K562 (cell line): ENCODE measurements at regions not wholly inside any gene's neighbourhood (a gene's known extent, or its start where the extent isn't known, plus 50 kb on each side); places are given as distances from the start of the nearest gene placed in this dataset.
"Not testable (repeated sequence)": the region's sequence is repeated elsewhere in the genome, so short reads cannot be mapped to it uniquely, and the experiment has no call there.

Experiments used
- CBFB ChIP-seq: sonication (generic); formaldehyde crosslinking; IDR thresholded peaks from 2 replicates; pipeline ENCODE4 v1.4.0; 2020; ENCODE audit warnings: mild to moderate bottlenecking, missing genetic modification reagents
- CREB1 ChIP-seq, 2 experiments: sonication (generic) in 1 of 2; formaldehyde crosslinking in 1 of 2; IDR thresholded peaks; 2 replicates each; pipeline versions ENCODE4 v1.6.1 to v1.8.0; 2012 to 2022; ENCODE audit warnings: inconsistent platforms in 1 of 2, mild to moderate bottlenecking in 1 of 2, missing genetic modification reagents in 1 of 2, moderate library complexity in 1 of 2
- KDM1A ChIP-seq, 2 experiments: fragments of 450-650 bp; IDR thresholded peaks; 2 replicates each; pipeline ENCODE4 v1.6.1; 2016; ENCODE audit warnings: mild to moderate bottlenecking in 2 of 2
- KDM5B ChIP-seq: fragments of 200-600 bp; sonication (generic); IDR thresholded peaks from 2 replicates; pipeline ENCODE4 v1.6.1; 2012; ENCODE audit warnings: low read depth, mild to moderate bottlenecking, moderate library complexity, low read length, control low read depth, inconsistent platforms; ENCODE audit not compliant: insufficient replicate concordance
- NCOA1 ChIP-seq: fragments of 450-650 bp; IDR thresholded peaks from 2 replicates; pipeline ENCODE4 v1.6.1; 2016; ENCODE audit warnings: low read depth
- SP2 ChIP-seq: IDR thresholded peaks from 2 replicates; pipeline ENCODE4 v1.6.1; 2011; ENCODE audit warnings: mild to moderate bottlenecking, low read depth, low read length, moderate library complexity; ENCODE audit not compliant: poor library complexity, severe bottlenecking; ENCODE audit errors: extremely low read depth
- TEAD2 ChIP-seq: fragments of 450-650 bp; IDR thresholded peaks from 2 replicates; pipeline ENCODE4 v1.6.1; 2016; ENCODE audit warnings: missing genetic modification characterization, control low read depth, missing compliant biosample characterization
- ZNF354B ChIP-seq: fragments of 250-450 bp; sonication (Bioruptor Pico); IDR thresholded peaks from 2 replicates; pipeline ENCODE4 v1.4.0; 2020
- ZNF778 ChIP-seq: fragments of 450-650 bp; formaldehyde crosslinking; IDR thresholded peaks from 2 replicates; pipeline ENCODE4 v1.4.0; 2020; ENCODE audit warnings: mild to moderate bottlenecking, moderate library complexity
- TF ChIP-seq, protein P1 (sequence below), 3 experiments: IDR thresholded peaks in 2 of 3; conservative IDR thresholded peaks in 1 of 3; 2 replicates each; pipeline ENCODE4 v1.5.1; 2011 to 2012; ENCODE audit warnings: low read length in 3 of 3, mild to moderate bottlenecking in 3 of 3, control low read depth in 2 of 3, improper control_type of control experiment in 1 of 3, inconsistent platforms in 1 of 3, low read depth in 1 of 3, mixed read lengths in 1 of 3, moderate library complexity in 1 of 3; ENCODE audit not compliant: insufficient read depth in 2 of 3

DNA sequence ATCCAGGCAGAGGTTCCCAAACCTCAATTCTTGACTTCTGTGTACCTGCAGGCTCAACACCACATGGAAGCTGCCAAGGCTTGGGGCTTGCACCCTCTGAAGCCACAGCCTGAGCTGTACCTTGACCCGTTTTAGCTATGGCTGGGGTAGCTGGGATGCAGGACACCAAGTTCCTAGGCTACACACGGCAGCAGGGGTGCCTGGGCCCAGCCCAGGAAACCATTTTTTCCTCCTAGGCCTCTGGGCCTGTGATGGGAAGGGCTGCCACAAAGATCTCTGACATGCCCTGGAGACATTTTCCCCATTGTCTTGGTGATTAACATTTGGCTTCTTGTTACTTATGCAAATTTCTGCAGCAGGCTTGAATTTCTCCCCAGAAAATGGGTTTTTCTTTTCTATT is 180.6 kb upstream of the CFAP20DC start:
- not testable (repeated sequence) for TF ChIP-seq KDM1A (IDR thresholded peaks at IDR 0.05); ZNF778; ZNF354B (CRISPR knock-in tag); SP2; CREB1 (IDR thresholded peaks at IDR 0.05); CREB1 (CRISPR knock-in tag; IDR thresholded peaks at IDR 0.05); CBFB (CRISPR knock-in tag); KDM5B; NCOA1; TEAD2
- TF ChIP-seq, protein P1, sequence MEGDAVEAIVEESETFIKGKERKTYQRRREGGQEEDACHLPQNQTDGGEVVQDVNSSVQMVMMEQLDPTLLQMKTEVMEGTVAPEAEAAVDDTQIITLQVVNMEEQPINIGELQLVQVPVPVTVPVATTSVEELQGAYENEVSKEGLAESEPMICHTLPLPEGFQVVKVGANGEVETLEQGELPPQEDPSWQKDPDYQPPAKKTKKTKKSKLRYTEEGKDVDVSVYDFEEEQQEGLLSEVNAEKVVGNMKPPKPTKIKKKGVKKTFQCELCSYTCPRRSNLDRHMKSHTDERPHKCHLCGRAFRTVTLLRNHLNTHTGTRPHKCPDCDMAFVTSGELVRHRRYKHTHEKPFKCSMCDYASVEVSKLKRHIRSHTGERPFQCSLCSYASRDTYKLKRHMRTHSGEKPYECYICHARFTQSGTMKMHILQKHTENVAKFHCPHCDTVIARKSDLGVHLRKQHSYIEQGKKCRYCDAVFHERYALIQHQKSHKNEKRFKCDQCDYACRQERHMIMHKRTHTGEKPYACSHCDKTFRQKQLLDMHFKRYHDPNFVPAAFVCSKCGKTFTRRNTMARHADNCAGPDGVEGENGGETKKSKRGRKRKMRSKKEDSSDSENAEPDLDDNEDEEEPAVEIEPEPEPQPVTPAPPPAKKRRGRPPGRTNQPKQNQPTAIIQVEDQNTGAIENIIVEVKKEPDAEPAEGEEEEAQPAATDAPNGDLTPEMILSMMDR (IDR thresholded peaks at IDR 0.05 in 2 of 3, conservative IDR thresholded peaks at IDR 0.05 in 1 of 3; ENCODE audit: insufficient read depth in 2 of 3, low read depth in 1 of 3, low read length in 3 of 3): not testable (repeated sequence)
